ENCODE measurements at regions not wholly inside any gene's neighbourhood (a gene's known extent, or its start where the extent isn't known, plus 50 kb on each side); places are given as distances from the start of the nearest gene placed in this dataset.

GRCh38 chr20:19926591-19926990 is 90.6 kb upstream of the NAA20 start:
- TF ChIP-seq CTCF (tag by site-specific recombination; IDR thresholded peaks at IDR 0.05) (no peak), ZNF510 (tag by site-specific recombination; IDR thresholded peaks at IDR 0.05; ENCODE audit: insufficient replicate concordance) (no peak), ZNF132 (tag by site-specific recombination; IDR thresholded peaks at IDR 0.05; ENCODE audit: borderline replicate concordance) (no peak), ZNF366 (tag by site-specific recombination; conservative IDR thresholded peaks at IDR 0.05) (no peak), REST (tag by site-specific recombination; IDR thresholded peaks at IDR 0.05) (no peak), MEIS1 (CRISPR knock-in tag; IDR thresholded peaks at IDR 0.05; ENCODE audit: borderline replicate concordance) (no peak), ZNF423 (tag by site-specific recombination; IDR thresholded peaks at IDR 0.05) (no peak), ZSCAN5A (tag by site-specific recombination; IDR thresholded peaks at IDR 0.05) (no peak), ZNF18 (tag by site-specific recombination; IDR thresholded peaks at IDR 0.05) (no peak), ZNF274 (IDR thresholded peaks at IDR 0.05; ENCODE audit: low read length) (no peak), ZNF274 (tag by site-specific recombination; IDR thresholded peaks at IDR 0.05; ENCODE audit: borderline replicate concordance) (no peak), ZNF514 (tag by site-specific recombination; IDR thresholded peaks at IDR 0.05) (no peak), ZNF266 (tag by site-specific recombination; IDR thresholded peaks at IDR 0.05; ENCODE audit: low read depth) (no peak), ZNF416 (tag by site-specific recombination; IDR thresholded peaks at IDR 0.05) (no peak), KLF16 (tag by site-specific recombination; IDR thresholded peaks at IDR 0.05) (no peak)

Data from HEK293 (cell line).